HL-60 (cell line): ENCODE measurements at regions not wholly inside any gene's neighbourhood (a gene's known extent, or its start where the extent isn't known, plus 50 kb on each side); places are given as distances from the start of the nearest gene placed in this dataset.

Experiments
- CTCF ChIP-seq: IDR thresholded peaks from one replicate; pipeline ENCODE4 v1.5.1; 2011; ENCODE audit warnings: low read length, control low read depth, inconsistent platforms; ENCODE audit not compliant: insufficient read depth
- GABPA ChIP-seq: IDR thresholded peaks from 2 replicates; pipeline ENCODE4 v1.6.1; 2012; ENCODE audit warnings: low read depth
- POLR2AphosphoS5 ChIP-seq: IDR thresholded peaks from 2 replicates; pipeline ENCODE4 v1.6.1; 2012; ENCODE audit warnings: low read depth
- REST ChIP-seq: IDR thresholded peaks from 2 replicates; pipeline ENCODE4 v1.6.1; 2012; ENCODE audit warnings: low read depth; ENCODE audit not compliant: insufficient replicate concordance

- TF ChIP-seq CTCF (no peak), GABPA (no peak), POLR2AphosphoS5 (no peak), REST (no peak)
Observed at GRCh38 chr12:47302111-47302671, 222.4 kb upstream of the AMIGO2 start.
